Endothelial cell of umbilical vein (primary cell): ENCODE measurements at regions not wholly inside any gene's neighbourhood (a gene's known extent, or its start where the extent isn't known, plus 50 kb on each side); places are given as distances from the start of the nearest gene placed in this dataset.

Experiments used
- BruUV-seq: library from RNA; stranded (reverse); fragments of 400-500 nt; replicated peaks from 2 replicates; lab custom pipeline; 2021; lab: Mats Ljungman, UMichigan
- CTCF ChIA-PET: fragments of 300-600, 350-600 bp; sonication (Branson Sonifier 250); formaldehyde crosslinking; loops from one replicate; lab custom pipeline; 2021; ENCODE audit warnings: antibody characterized with exemption, inconsistent platforms; lab: Charles Lee
- POLR2A ChIA-PET: fragments of 300-600, 350-600 bp; sonication (Branson Sonifier 250); formaldehyde crosslinking; loops from one replicate; lab custom pipeline; 2021; ENCODE audit warnings: antibody characterized with exemption, inconsistent platforms; lab: Charles Lee
- DNase-seq: peaks from one replicate; pipeline ENCODE4 v3.0.0-alpha.2; 2011; ENCODE audit warnings: low read depth, low spot score
- FAIRE-seq: peaks from 2 replicates; lab custom pipeline; 2011; peaks lifted over from hg19 to GRCh38; lab: Jason Lieb, UNC
- H2AFZ ChIP-seq: 2 replicates; pipeline ENCODE4 v1.6.0; 2012; ENCODE audit warnings: low read depth, low read length, control low read depth, inconsistent platforms
- H3K27ac ChIP-seq: 2 replicates; pipeline ENCODE4 v1.5.1; 2011; ENCODE audit warnings: low read depth, mild to moderate bottlenecking, control low read depth, low read length, moderate library complexity; ENCODE audit not compliant: insufficient read depth
- H3K27me3 ChIP-seq, 2 experiments: 2 replicates each; pipeline versions ENCODE4 v1.6.0 to v1.6.1; 2011; ENCODE audit warnings: low read length in 2 of 2, mixed read lengths in 1 of 2; ENCODE audit not compliant: control insufficient read depth in 2 of 2, insufficient read depth in 2 of 2
- H3K36me3 ChIP-seq, 2 experiments: 2 replicates in 1 of 2; 3 replicates in 1 of 2; pipeline ENCODE4 v1.5.1; 2011; ENCODE audit warnings: low read length in 2 of 2, mild to moderate bottlenecking in 1 of 2, moderate library complexity in 1 of 2; ENCODE audit not compliant: control insufficient read depth in 2 of 2, insufficient read depth in 2 of 2; ENCODE audit errors: extremely low read depth in 1 of 2
- H3K4me1 ChIP-seq: 3 replicates; pipeline ENCODE4 v1.5.1; 2011; ENCODE audit warnings: mild to moderate bottlenecking, low read length; ENCODE audit not compliant: control insufficient read depth, insufficient read depth; ENCODE audit errors: extremely low read depth
- H3K4me2 ChIP-seq: 2 replicates; pipeline ENCODE4 v1.6.1; 2011; ENCODE audit warnings: low read length, control low read depth, mixed read lengths; ENCODE audit not compliant: insufficient read depth
- H3K4me3 ChIP-seq, 3 experiments: fragments of 200-600 bp in 1 of 3; sonication (generic), shearing (Covaris generic) in 1 of 3; replicated peaks in 1 of 3; 2 replicates each; pipeline ENCODE4 v1.5.1; 2011 to 2016; ENCODE audit warnings: control low read depth in 3 of 3, low read length in 3 of 3, mild to moderate bottlenecking in 2 of 3, inconsistent platforms in 1 of 3, low read depth in 1 of 3, moderate library complexity in 1 of 3; ENCODE audit not compliant: insufficient read depth in 1 of 3
- H3K79me2 ChIP-seq: 2 replicates; pipeline ENCODE4 v1.6.0; 2012; ENCODE audit warnings: low read length, inconsistent platforms; ENCODE audit not compliant: control insufficient read depth, insufficient read depth
- H3K9ac ChIP-seq: replicated peaks from 2 replicates; pipeline ENCODE3; 2011; ENCODE audit warnings: low read length, control low read depth; ENCODE audit not compliant: insufficient read depth; ENCODE audit errors: extremely low read depth
- H3K9me1 ChIP-seq: replicated peaks from 3 replicates; pipeline ENCODE4 v1.6.0; 2011; ENCODE audit warnings: mild to moderate bottlenecking, low read length; ENCODE audit not compliant: control insufficient read depth, insufficient read depth; ENCODE audit errors: extremely low read depth
- H3K9me3 ChIP-seq: replicated peaks from 2 replicates; pipeline ENCODE4 v1.5.1; 2012; ENCODE audit warnings: low read length, inconsistent platforms; ENCODE audit not compliant: control insufficient read depth, insufficient read depth
- H4K20me1 ChIP-seq: replicated peaks from 2 replicates; pipeline ENCODE3; 2011; ENCODE audit warnings: mild to moderate bottlenecking, low read length; ENCODE audit not compliant: control insufficient read depth, insufficient read depth; ENCODE audit errors: extremely low read depth
- EZH2 ChIP-seq: IDR thresholded peaks from 2 replicates; pipeline ENCODE4 v1.6.1; 2012; ENCODE audit warnings: borderline replicate concordance, low read depth, mild to moderate bottlenecking, moderate library complexity, low read length, inconsistent platforms; ENCODE audit not compliant: severe bottlenecking
- FOS ChIP-seq: IDR thresholded peaks from 2 replicates; pipeline ENCODE4 v1.6.1; 2011; ENCODE audit warnings: mild to moderate bottlenecking, low read length, moderate library complexity, borderline replicate concordance; ENCODE audit not compliant: insufficient read depth
- POLR2A ChIP-seq: IDR thresholded peaks from 2 replicates; pipeline ENCODE4 v1.6.1; 2012; ENCODE audit warnings: low read depth, mild to moderate bottlenecking, control low read depth, low read length
- POLR2AphosphoS5 ChIP-seq: IDR thresholded peaks from 2 replicates; pipeline ENCODE4 v1.6.1; 2012; ENCODE audit warnings: low read depth, mild to moderate bottlenecking, control low read depth, low read length, moderate library complexity; ENCODE audit not compliant: insufficient read depth
- dilution Hi-C: fragments of 300-500 bp; cut with MboI; formaldehyde crosslinking; loops from one replicate; pipeline ENCODE4 v1.15.0; 2019; ENCODE audit warnings: low sequenced_read_pairs; ENCODE audit not compliant: extremely low pct_ligation_motif_present
- intact Hi-C: fragments of 100-400 bp; cut with micrococcal nuclease; formaldehyde crosslinking; loops from one replicate; pipeline ENCODE4 v1.10.0; 2022
- TF ChIP-seq, protein P1 (sequence below): IDR thresholded peaks from 2 replicates; pipeline ENCODE4 v1.6.1; 2011; ENCODE audit not compliant: insufficient read depth, insufficient read length

DNA sequence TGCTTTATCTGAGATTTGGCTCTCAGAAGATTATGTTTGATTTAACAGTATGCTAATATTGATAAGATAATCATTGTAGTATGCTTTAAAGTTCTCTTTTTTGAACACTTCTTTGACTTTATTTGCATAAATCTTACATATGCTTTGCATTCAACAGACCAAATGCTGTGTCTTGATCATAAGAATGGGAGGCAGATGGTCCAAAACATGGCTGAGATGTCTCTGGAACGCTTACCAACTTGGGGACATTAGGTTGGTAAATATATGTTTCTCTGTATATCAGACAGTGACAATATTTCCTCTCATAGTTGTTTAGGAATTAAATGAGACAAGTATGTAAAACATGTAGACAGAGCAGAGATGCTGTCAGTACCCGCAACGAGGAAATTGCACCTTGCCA, 197.9 kb upstream of the CTNND2 start:
- intact Hi-C loops: no loop called here
- no peaks in the 10 kb centered on the region for H3K9me1 ChIP-seq
- no peaks in the 10 kb centered on the region for H3K9me3 ChIP-seq
- H3K4me2 ChIP-seq: no peak overlapping the region
- H3K4me1 ChIP-seq: no peaks in the 10 kb centered on the region
- H3K27me3 ChIP-seq: no peaks in the 10 kb centered on the region
- dilution Hi-C loops: no loop called here
- H3K36me3 ChIP-seq: no peaks in the 10 kb centered on the region
- no peak overlapping the region for H3K4me3 ChIP-seq
- ChIA-PET POLR2A (no interaction called here), CTCF (no interaction called here)
- H2AFZ ChIP-seq: no peak overlapping the region
- no peak for TF ChIP-seq POLR2A
- TF ChIP-seq EZH2: no peak
- TF ChIP-seq, protein P1, sequence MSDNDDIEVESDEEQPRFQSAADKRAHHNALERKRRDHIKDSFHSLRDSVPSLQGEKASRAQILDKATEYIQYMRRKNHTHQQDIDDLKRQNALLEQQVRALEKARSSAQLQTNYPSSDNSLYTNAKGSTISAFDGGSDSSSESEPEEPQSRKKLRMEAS: no peak
- no peaks in the 10 kb centered on the region for H4K20me1 ChIP-seq
- H3K27ac ChIP-seq: no peak overlapping the region
- no TSS peak for BruUV-seq
- no peak overlapping the region for H3K9ac ChIP-seq
- no peaks in the 10 kb centered on the region for H3K79me2 ChIP-seq
- FAIRE-seq: no peak
- DNase-seq: no peak

DNA sequence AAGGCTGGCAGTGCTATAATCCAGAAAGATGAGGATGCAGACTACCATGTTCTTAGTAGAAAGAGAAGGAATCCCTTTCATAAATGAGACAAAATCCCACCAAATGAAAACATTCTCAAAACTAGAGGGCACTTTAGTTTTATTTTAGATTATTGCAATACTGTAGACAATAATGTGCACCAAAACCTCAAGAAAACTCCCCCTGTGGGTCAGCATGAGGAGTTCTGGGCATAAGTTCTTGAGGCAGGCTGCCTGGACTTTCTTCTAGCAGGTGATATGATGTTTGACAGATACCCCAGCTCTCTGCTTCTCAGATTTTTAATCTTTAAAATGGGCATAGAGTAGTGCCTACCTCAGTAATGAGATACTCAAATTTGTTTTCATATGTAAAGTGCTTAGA, 196.3 kb upstream of the CTNND2 start:
- no peaks in the 10 kb centered on the region for H3K36me3 ChIP-seq
- no peak overlapping the region for H3K27ac ChIP-seq
- H3K27me3 ChIP-seq: no peaks in the 10 kb centered on the region
- H3K4me2 ChIP-seq: no peak overlapping the region
- POLR2A ChIA-PET: no interaction called here
- no peaks in the 10 kb centered on the region for H3K79me2 ChIP-seq
- H4K20me1 ChIP-seq: no peaks in the 10 kb centered on the region
- intact Hi-C loops: no loop called here
- no peak overlapping the region for H3K9ac ChIP-seq
- CTCF ChIA-PET: no interaction called here
- H3K9me1 ChIP-seq: no peaks in the 10 kb centered on the region
- no peaks in the 10 kb centered on the region for H3K9me3 ChIP-seq
- FAIRE-seq (no peak), DNase-seq (no peak)
- dilution Hi-C loops: no loop called here
- BruUV-seq: no TSS peak
- no peak overlapping the region for H3K4me3 ChIP-seq
- TF ChIP-seq POLR2AphosphoS5 (no peak), FOS (no peak)
- H2AFZ ChIP-seq: no peak overlapping the region
- H3K4me1 ChIP-seq: no peaks in the 10 kb centered on the region
